Peyer's patch (tissue), 4 donors: ENCODE measurements at regions not wholly inside any gene's neighbourhood (a gene's known extent, or its start where the extent isn't known, plus 50 kb on each side); places are given as distances from the start of the nearest gene placed in this dataset.

Experiments
- CTCF ChIP-seq, 6 experiments: fragments of 450-650 bp in 4 of 6; fragments of 200-600 bp in 2 of 6; sonication (generic) in 1 of 6; IDR thresholded peaks; one replicate each; pipeline ENCODE4 v1.5.1; 2017 to 2019; ENCODE audit warnings: antibody characterized with exemption in 6 of 6, mild to moderate bottlenecking in 3 of 6, moderate library complexity in 1 of 6
- POLR2A ChIP-seq, 2 donors: fragments of 450-650 bp; IDR thresholded peaks; one replicate each; pipeline ENCODE4 v1.5.1; 2017; ENCODE audit warnings: antibody characterized with exemption in 2 of 2, mild to moderate bottlenecking in 2 of 2, moderate library complexity in 2 of 2

GRCh38 chr12:74910831-74911230 lies 298.8 kb downstream of the KCNC2 start:
- TF ChIP-seq CTCF (IDR thresholded peaks at IDR 0.05), result no peak
- no peak for TF ChIP-seq POLR2A (IDR thresholded peaks at IDR 0.05)
